ENCODE measurements at regions not wholly inside any gene's neighbourhood (a gene's known extent, or its start where the extent isn't known, plus 50 kb on each side); places are given as distances from the start of the nearest gene placed in this dataset.

GRCh38 chr1:30385246-30385995 lies 338.0 kb downstream of the MATN1 start:
- DNase-seq (ENCODE audit: extremely low read depth, low read depth) = no peak

- DNase-seq (ENCODE audit: extremely low read depth, low read depth) = no peak
Measured at GRCh38 chr1:30384286-30385245, 338.8 kb downstream of the MATN1 start.

GRCh38 chr1:30383221-30383711 lies 340.1 kb downstream of the MATN1 start:
- DNase-seq (ENCODE audit: extremely low read depth, low read depth) = no peak

- no peak for DNase-seq (ENCODE audit: extremely low read depth, low read depth)
Measured at GRCh38 chr1:30382496-30382895, 340.9 kb downstream of the MATN1 start.

GRCh38 chr1:30381671-30382365 lies 341.6 kb downstream of the MATN1 start:
- DNase-seq (ENCODE audit: extremely low read depth, low read depth) = no peak

GRCh38 chr1:30381266-30381665 lies 342.1 kb downstream of the MATN1 start:
- DNase-seq (ENCODE audit: extremely low read depth, low read depth) = no peak

- DNase-seq (ENCODE audit: extremely low read depth, low read depth) = no peak
Measured at GRCh38 chr1:30380625-30380984, 342.8 kb downstream of the MATN1 start.

GRCh38 chr1:30379684-30380624 lies 343.4 kb downstream of the MATN1 start:
- peak; percentile 54 for DNase-seq (ENCODE audit: extremely low read depth, low read depth)

- no peak for DNase-seq (ENCODE audit: extremely low read depth, low read depth)
Measured at GRCh38 chr1:30378991-30379581, 344.3 kb downstream of the MATN1 start.

- DNase-seq (ENCODE audit: extremely low read depth, low read depth) = no peak
Measured at GRCh38 chr1:30378003-30378596, 345.3 kb downstream of the MATN1 start.

- DNase-seq (ENCODE audit: extremely low read depth, low read depth) = no peak
Measured at GRCh38 chr1:30377230-30378002, 346.0 kb downstream of the MATN1 start.

GRCh38 chr1:30376054-30376697 lies 347.2 kb downstream of the MATN1 start:
- DNase-seq (ENCODE audit: extremely low read depth, low read depth) = no peak

GRCh38 chr1:30375156-30375555 lies 348.2 kb downstream of the MATN1 start:
- DNase-seq (ENCODE audit: extremely low read depth, low read depth) = no peak

- no peak for DNase-seq (ENCODE audit: extremely low read depth, low read depth)
Measured at GRCh38 chr1:30374400-30375070, 348.9 kb downstream of the MATN1 start.

- DNase-seq (ENCODE audit: extremely low read depth, low read depth) = no peak
Measured at GRCh38 chr1:30373471-30374399, 349.6 kb downstream of the MATN1 start.

- no peak for DNase-seq (ENCODE audit: extremely low read depth, low read depth)
Measured at GRCh38 chr1:30372792-30373433, 350.5 kb downstream of the MATN1 start.

All from NCI-H460 (cell line).